GM18519 (cell line): ENCODE measurements at regions not wholly inside any gene's neighbourhood (a gene's known extent, or its start where the extent isn't known, plus 50 kb on each side); places are given as distances from the start of the nearest gene placed in this dataset.

Experiments used
- ATAC-seq: cut with Tn5 transposase; IDR thresholded peaks from one replicate; pipeline ENCODE4 v1.9.1; 2021; ENCODE audit warnings: mild to moderate bottlenecking, moderate library complexity; ENCODE audit not compliant: unreplicated experiment, low FRiP score

DNA sequence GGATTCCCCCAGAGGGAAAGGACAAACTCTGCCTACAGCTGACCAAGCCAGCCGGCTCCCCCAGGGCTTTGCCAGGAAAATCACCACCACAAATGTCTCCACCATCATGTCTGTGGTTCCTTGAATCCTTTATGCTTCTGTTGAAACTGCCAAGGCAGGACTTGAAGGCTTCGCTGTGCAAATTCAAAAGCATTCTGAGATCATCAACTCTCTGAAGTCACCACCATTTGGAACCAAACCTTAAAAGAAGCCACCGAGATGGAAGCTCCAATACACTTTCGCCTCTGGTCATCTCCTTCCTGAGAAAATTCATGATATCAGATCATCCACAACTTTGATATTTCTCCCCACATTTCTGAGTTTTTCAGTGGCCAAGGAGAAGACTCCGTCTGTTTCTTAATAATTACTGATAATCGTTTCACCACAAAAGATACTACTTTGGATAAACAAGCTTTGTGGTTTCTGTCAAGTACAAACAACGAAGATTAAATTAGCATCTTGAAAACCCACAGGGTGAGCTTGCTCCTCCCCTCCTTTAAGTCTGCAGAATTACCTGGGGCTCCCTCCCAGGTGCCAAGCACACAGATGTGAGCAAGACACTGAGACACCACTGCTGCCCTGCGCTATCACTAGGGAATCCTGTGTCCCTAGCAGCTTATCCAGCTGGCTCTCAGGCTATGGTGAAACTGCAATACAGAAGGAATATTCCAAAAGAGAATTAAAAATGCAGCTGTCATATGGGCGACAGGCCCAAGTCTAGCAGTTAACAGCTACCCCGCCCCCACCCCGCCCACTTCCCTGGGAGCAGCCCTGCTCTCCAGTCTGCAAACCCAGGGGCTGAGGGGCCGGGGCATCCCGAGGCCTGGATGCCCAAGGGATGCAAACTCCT is 125.0 kb upstream of the TBL1X start:
- ATAC-seq = no peak

DNA sequence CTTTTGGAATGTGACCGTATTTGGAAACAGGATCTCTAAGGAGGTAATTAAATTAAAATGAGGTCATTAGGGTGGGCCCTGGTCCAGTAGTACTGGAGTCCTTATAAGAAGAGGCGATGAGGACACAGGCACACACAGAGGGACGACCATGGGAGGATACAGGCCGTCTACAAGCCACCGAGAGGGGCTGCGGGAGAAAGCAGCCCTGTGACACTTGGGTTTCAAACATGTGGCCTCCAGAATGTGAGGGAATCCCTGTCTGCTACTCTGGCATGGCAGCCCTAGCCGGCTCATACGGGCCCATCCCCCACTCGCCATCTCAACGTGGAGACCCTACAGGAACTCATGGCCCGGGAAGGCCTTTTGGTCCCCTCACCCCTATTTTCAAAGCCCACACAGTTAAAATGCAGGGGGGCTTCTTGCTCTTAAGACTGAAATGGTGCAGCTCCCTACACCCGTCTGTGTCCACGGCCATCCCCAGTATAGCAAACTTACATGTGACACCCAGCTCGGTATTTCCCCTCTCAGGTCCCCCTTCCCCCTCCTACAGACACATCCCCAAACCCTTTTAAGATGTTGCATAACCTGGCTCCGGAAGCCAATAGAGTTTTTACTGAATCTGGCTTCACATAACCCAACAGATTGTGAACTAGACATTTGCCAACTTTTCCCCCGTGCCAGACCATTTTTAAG is 124.1 kb upstream of the TBL1X start:
- ATAC-seq = no peak

DNA sequence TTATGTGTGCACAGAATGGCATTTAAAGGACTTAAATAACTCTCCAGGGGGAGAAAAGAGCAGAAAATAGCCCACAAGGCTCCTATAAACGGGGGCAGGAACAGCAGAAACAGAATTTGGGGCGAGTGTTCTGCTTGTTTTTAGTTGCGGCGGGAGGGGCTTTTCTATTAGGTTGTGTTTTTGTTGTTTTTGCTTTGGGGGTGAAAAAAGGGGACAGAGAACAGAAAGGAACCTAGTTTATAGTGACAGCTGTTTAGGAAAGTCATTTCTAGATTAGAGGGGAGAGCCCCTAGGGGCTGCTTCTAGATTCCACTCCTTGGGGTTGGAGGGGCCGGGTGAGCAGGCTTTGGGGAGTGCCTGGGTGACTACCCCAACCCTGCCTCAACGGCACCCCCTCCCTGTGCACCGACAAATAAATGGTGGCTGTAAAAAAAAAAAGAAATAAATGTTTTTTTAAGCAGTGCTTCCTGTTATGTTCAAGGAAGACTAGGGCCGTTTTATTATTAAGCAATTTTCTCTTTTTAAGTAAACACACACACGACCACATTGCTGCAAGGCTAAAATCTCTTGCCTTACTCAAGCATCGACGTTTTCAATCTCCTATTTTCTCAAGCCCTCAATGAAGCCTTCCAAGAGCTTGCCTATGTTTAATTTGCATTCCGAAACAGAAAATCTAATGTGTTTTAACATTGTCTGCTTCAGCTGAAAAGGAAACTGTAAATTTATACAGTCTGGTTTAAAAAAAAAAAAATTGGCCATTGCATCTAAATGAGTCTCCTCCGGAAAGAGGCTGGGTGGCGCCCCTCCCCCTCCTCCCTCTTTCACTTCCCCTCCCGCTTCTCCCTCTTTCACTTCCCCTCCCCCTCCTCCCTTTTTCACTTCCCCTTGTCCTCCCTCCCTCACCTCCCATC is 123.3 kb upstream of the TBL1X start:
- peak; percentile 75 for ATAC-seq

DNA sequence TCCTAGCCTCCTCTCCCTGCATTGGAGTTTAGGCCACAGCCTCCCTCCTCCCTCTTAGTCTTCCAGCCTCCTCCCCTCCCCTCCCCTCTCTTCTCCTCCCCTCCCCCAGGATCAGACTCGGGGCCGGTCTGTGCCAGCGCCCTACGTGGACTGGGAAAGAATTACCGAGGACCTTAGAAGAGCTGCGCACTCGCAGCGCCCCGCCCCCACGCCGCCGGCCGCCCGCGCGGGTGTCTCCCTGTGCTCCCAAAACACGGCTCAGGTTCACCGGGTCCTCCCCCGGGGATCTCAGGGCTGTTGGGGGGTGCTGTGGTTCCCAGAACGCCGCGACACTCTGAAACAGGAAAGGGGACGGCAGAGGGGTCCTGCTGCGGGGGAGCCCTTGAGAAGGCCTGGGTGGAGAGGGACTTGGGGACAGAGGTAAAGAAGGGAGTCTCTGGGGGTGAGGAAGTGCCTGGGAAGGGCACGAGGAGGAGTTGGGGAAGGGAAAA is 122.3 kb upstream of the TBL1X start:
- no peak for ATAC-seq

DNA sequence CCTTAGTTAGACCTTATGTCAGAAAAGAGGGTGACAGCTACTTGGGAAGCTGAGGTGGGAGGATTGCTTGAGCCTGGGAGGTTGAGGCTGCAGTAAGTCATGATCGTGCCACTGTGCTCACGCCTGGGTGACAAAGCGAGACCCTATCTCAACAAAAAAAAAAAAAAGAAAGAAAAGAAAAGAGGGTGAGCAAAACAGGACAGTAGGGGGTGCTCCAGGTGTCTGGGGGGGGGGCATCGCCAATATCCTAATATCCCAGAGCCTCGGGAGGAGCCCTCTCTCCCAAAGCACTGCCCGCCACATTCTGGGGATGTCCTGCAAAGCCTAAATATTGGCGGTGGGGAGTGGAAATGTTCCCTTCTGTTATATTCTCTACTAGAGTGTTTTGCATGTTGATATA is 120.9 kb upstream of the TBL1X start:
- no peak for ATAC-seq

DNA sequence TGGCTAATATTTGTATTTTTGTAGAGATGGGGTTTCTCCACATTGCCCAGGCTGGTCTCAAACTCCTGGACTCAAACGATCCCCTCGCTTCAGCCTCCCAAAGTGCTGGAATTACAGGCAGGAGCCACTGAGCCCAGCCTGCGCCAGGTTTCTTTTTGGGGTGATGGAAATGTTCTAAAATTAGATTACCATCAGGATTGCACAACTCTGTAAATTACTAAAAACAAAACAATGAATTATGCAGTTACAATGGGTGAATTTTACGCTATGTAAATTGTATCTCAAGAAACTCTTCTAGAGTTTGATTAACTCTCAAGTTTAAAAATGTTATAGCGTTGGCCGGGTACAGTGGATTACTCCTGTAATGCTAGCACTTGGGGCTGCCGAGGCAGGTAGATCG is 118.9 kb upstream of the TBL1X start:
- ATAC-seq = no peak

DNA sequence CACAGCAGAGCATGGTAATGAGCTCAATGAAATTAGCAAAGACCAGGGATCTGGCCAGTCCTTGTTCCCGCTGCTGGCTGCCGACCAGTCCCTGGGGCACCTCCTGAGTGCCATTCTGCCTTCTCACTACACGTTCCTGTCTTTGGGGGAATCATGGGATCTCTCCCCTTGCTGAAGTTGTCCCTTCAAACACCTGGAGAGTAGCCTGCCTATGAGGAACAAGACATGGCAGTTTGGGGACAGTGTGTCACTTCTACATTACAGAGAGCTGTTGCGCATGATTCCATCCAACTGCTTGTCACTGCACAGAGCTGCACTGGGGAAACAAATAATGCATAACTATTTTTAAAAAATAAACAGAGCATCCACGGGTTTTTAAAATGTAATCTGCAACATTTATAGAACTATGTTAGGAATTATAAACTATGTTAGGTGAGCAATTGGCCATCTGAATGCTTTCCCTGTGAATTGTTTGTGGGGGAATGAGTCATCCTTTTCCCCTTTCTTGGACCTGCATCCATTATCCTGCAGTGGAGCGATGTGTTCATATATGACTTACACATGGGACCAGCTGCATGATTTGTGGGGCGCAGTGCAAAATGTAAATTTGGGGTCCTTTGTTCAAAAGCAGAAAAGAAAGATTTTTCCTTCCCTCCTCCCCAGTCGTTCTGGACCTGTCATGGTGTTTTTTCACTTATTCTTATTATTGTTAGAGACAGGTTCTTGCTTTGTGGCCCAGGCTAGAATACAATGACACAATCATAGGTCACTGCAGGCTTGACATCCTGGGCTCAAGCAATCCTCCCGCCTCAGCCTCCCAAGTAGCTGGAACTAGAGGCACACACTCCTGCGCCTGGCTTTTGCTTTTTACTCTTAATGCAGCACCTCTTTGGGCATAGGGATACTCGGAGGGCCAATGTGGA is 115.0 kb upstream of the TBL1X start:
- ATAC-seq = no peak

DNA sequence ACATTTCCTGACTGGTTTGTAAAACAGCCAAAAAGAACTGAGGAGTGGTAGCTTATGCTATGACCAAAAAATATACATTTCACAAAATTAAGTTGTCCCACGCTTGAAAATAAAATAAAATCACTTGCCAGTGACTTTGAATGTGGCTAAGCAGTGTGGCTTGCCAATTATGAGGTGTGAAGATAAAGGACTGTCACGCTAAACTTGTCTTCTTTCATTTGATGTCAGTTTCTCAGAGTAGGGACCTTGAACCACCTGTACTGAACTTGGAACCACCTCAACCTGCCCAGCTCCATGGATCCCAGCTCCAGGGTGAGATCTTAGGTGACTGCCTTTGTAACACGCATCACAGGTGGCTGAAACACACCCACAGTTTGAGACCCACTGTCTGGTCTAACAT is 113.7 kb upstream of the TBL1X start:
- ATAC-seq = no peak

DNA sequence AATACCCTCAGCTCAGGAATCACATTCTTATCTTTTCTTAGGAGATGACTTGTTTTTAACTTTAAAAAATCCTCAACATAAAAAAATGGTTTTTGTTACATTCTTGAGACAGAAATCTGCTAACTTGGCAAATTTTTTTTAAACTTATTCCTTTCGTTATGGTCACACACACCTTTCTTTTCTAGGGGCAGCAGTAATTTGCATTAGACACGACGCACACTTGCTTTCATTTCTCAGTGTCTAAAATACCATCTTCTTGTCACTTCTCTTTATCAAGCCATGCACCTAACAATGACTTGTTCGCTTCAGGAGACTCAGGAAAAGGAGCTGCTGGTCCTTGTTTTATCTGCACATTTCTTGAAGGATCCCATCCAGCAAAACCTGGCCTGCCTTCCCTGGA is 112.6 kb upstream of the TBL1X start:
- ATAC-seq = peak; percentile 31

DNA sequence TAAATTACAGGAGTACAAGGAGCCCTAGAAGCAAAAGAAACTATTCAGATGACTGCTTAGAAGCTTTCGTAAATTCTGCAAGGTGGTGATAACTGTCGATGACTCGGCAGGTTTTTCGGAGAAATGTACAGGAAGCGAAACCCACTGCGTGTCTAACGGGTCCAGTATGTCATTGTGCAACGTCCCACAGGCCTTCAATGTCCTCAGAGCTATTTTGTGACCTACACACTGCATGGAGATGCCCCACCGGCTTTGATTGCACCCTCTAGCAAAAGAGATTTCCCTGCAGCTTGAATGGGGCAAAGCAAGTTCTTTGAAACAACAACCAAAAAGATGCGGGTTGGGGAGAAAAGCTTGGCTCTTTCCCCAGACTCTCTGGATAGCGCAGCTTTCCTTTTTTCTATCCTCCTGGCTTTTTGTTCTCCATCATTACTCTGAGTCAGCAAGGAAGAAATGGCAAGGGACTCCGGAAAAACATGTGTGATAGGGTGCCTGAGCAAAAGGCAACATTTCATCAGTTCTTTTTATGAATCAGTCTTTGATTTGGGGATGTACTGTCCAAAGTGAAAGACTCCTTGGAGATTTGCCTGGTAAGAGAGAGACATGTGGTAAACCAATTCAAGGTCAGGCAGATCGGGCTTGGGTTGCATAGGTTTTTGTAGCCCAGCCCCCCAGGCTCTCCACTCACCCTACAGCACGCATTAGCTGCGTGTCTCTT is 112.0 kb upstream of the TBL1X start:
- peak; percentile 81 for ATAC-seq

DNA sequence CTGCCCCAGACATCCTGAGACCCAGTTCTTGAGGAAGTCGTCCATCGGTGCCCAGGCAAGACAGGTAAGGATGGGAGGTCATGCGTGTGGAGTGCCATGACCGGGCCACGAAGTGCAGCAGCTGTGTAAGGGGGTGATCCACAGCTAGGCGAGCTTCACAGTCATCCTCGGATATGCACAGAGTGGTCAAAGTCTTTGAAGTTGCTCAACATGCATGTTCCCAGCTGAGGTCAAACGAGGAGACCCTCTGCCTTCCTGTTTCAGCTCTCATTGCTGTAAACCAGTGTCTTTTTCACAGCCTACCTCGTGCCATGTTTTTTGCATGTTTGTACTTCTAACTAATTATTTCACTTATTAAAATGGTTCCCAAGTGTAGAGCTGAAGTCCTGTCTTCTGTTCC is 109.9 kb upstream of the TBL1X start:
- ATAC-seq = no peak

DNA sequence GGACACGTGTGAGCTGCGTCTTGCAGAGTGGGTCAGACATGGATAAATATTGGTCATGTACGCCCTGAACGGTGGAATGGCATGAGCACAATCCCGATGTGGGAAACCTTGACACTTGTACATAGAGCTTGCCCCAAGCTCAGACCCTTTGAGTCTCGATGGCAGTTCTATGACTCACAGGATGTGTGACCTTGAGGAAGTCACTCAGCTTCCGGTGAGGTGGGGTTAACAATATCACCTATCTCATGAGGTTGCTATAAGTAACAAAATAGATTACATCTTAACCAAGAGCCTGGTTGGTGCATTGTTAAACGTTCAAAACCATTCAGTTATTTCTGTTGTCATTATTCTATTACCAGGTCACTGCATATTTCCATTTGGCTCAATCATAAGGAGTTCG is 109.1 kb upstream of the TBL1X start:
- ATAC-seq = no peak

DNA sequence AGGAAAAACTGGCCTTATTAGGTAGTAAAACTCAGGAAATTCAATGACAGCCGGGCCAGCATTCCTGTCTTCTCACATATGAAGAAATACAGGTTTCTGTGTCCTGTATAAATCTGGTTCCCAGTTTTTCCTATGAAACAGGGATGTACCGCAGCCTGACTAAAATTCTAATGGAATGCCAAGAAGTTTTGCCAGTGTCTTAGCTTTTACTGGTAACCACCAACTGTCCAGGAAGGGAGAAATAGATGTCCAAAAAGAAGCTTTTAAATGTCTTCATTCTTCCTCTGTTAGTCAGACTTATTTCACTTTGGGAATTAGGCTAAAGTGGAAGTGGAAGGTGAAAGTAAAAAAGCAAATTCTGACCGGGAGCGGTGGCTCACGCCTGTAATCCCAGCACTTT is 108.0 kb upstream of the TBL1X start:
- ATAC-seq = no peak

DNA sequence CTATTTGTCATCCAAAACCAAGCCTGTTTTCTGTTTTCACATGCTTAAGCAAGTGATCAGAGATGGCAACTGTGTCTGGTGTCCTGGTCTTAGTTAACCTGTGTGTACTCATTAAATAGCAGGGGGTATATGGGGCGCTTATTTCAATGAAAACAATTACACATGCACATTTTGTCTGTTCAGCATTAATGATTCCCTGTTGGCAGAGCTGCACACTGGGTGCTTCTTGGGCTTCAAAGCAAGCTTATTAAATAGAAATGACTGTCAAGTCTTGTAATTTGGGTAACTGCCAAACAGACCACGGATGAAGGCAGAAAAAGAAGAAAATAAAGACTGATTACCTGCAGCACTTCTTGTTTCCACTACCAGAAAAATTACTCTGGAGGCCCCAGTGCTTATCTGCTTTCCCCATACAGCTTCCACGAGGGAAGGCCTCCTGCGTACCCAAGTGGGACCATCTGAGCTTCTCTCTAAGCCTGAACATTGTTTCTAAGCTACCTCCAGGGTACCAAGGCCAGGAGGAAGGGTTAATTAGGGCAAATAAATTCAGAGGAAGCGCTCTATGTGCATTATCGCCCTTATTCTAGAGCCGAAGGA is 107.2 kb upstream of the TBL1X start:
- ATAC-seq = no peak

DNA sequence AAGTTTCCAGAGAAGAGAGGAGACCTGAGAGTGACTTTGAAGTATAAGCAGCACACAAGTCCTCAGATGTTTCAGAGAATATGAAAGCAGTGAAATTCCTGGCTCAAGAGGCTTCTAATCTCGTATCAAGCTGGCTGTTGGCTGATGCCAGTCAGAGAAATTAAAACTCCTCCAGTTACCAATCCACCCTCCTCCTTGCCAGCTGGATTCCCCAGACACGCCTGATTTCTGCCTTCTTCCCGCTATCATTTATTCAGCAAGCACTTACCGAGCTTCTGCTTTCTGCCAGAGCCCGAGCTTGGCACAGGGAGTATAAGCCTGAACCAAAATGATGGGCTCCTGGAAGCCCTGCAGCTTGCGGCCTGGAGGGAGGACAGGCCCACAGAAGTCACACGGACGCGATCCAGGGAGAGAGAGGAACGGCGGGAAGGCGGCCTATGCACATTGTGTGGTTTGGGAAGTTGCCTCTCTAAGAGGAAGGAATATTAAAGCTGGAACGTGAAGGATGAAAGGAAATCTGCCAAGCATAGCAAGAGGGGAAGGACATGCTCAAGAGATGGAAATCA is 102.4 kb upstream of the TBL1X start:
- no peak for ATAC-seq

DNA sequence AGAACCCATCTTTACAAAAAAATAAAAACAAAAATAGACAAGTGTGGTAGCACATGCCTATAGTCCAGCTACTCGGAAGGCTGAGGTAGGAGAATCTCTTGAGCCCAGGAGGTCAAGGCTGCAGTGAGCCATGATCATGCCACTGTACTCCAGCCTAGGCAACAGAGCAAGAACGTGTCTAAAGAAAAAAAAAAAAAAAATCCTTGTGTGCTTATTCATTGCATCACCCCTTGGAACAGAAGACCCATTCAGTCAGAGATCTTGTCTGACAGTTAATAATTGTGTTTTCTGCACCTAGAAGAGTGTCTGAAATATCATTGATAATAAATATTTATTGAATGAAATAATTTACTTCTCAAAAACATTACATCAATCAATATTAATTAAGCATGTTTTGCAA is 97.4 kb upstream of the TBL1X start:
- no peak for ATAC-seq

DNA sequence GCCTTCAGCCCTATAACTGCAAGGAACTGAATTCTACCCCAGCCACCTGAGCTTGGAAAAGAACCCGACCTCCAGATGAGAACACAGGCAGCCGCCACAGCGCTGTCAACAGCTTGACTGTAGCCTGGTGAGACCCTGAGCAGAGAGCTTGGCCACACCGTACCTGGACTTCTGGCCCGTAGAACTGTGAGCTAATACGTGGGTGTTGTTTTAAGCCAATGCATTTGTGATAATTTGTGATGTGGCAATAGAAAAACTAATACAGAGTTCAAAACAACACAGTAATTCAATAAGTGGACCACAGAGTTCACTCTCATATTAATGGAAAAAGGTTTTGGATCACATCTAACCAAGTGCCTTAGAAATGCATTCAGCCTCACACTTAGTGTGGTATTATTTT is 96.6 kb upstream of the TBL1X start:
- ATAC-seq = no peak

DNA sequence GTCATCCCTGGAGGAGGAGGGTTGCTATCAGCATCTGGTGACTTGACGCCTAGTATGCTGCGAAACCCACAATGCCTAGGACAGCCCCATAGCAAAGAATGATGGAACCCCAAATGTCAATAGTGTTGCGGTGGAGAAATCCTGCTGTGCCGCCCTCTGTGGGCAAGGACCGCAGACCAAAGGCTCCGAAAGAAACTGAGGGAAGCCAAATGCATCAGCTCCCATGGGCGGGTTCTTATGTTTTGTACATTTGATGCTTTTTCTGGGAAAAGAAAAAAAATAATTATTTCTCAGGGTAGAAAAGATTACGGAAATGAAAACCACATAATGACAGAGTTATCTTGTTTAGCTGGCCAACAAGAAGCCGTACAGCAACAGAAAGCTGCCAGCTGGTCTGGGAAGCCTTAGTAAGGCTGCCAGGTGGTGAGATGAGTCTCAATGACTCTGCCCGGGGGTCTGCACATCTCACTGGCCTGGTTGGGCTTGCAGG is 95.0 kb upstream of the TBL1X start:
- ATAC-seq = no peak
